DND-41 (cell line): ENCODE measurements at regions not wholly inside any gene's neighbourhood (a gene's known extent, or its start where the extent isn't known, plus 50 kb on each side); places are given as distances from the start of the nearest gene placed in this dataset.

Experiments
- EZH2 ChIP-seq: IDR thresholded peaks from 3 replicates; pipeline ENCODE4 v1.6.1; 2012; ENCODE audit warnings: borderline replicate concordance, low read depth, mild to moderate bottlenecking, moderate library complexity, low read length, inconsistent platforms; ENCODE audit not compliant: severe bottlenecking
- TF ChIP-seq, protein P1 (sequence below): IDR thresholded peaks from 2 replicates; pipeline ENCODE4 v1.5.1; 2012; ENCODE audit warnings: borderline replicate concordance, low read length, moderate library complexity, mild to moderate bottlenecking; ENCODE audit not compliant: poor library complexity, severe bottlenecking; ENCODE audit errors: extremely low read depth

DNA sequence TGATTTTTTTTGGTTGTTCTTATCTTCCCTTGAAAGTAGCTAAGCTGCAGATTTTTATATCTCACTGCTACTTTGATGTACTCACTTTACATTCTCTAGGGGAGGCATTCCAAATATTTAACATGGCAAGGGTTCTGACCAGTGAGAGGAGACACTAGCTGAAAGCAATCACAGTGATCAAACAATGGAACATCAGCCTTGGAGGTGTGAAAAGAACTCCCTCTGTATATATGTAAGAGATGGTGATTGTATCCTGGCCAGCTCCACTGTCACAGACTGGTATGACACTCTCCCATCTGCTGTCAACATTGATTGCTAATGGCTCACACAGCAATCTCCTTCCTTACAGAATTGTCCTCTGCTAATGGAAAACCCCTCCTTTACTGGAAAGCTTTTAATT, 291.7 kb upstream of the CDH19 start:
- TF ChIP-seq, protein P1, sequence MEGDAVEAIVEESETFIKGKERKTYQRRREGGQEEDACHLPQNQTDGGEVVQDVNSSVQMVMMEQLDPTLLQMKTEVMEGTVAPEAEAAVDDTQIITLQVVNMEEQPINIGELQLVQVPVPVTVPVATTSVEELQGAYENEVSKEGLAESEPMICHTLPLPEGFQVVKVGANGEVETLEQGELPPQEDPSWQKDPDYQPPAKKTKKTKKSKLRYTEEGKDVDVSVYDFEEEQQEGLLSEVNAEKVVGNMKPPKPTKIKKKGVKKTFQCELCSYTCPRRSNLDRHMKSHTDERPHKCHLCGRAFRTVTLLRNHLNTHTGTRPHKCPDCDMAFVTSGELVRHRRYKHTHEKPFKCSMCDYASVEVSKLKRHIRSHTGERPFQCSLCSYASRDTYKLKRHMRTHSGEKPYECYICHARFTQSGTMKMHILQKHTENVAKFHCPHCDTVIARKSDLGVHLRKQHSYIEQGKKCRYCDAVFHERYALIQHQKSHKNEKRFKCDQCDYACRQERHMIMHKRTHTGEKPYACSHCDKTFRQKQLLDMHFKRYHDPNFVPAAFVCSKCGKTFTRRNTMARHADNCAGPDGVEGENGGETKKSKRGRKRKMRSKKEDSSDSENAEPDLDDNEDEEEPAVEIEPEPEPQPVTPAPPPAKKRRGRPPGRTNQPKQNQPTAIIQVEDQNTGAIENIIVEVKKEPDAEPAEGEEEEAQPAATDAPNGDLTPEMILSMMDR: no peak
- TF ChIP-seq EZH2: no peak
